Uterus (tissue), 3 donors: ENCODE measurements at regions not wholly inside any gene's neighbourhood (a gene's known extent, or its start where the extent isn't known, plus 50 kb on each side); places are given as distances from the start of the nearest gene placed in this dataset.

Experiments
- DNase-seq, 2 donors: peaks; one replicate each; pipeline ENCODE4 v3.0.0-alpha.2; 2019 to 2020
- H3K27ac ChIP-seq, 2 donors: fragments of 200-600 bp; sonication (generic); 1 replicate in 1 of 2; 2 replicates in 1 of 2; pipeline ENCODE4 v1.5.1; 2016 to 2018
- H3K27me3 ChIP-seq, 2 donors: fragments of 200-600 bp; sonication (generic); one replicate each; pipeline ENCODE4 v1.5.1; 2018 to 2019; ENCODE audit warnings: control low read depth in 1 of 2
- H3K36me3 ChIP-seq, 2 donors: fragments of 200-600 bp; sonication (generic); one replicate each; pipeline ENCODE4 v1.5.1; 2019; ENCODE audit warnings: control low read depth in 1 of 2
- H3K4me1 ChIP-seq, 2 donors: fragments of 200-600 bp; sonication (generic); one replicate each; pipeline ENCODE4 v1.5.1; 2018 to 2019; ENCODE audit warnings: control low read depth in 1 of 2
- H3K4me3 ChIP-seq, 2 donors: fragments of 200-600 bp; sonication (generic); 1 replicate in 1 of 2; 2 replicates in 1 of 2; pipeline ENCODE4 v1.5.1; 2018 to 2019; ENCODE audit warnings: mild to moderate bottlenecking in 1 of 2
- H3K9me3 ChIP-seq, 2 donors: fragments of 200-600 bp; sonication (generic); one replicate each; pipeline ENCODE4 v1.5.1; 2019; ENCODE audit warnings: control low read depth in 1 of 2
- POLR2A ChIP-seq, 2 donors: fragments of 450-650 bp; IDR thresholded peaks; one replicate each; pipeline ENCODE4 v1.6.1; 2016; ENCODE audit warnings: antibody characterized with exemption in 2 of 2, mild to moderate bottlenecking in 1 of 2, moderate library complexity in 1 of 2
- intact Hi-C: fragments of 100-400 bp; cut with DNase I; formaldehyde crosslinking; loops from one replicate; pipeline ENCODE4 v1.15.1; 2023; ENCODE audit warnings: low total_unique reads
- TF ChIP-seq, protein P1 (sequence below), 4 experiments: fragments of 200-600 bp in 2 of 4; fragments of 450-650 bp in 2 of 4; sonication (generic) in 2 of 4; IDR thresholded peaks; one replicate each; pipeline ENCODE4 v1.5.1; 2016 to 2019; ENCODE audit warnings: antibody characterized with exemption in 4 of 4, mild to moderate bottlenecking in 2 of 4, moderate library complexity in 1 of 4
- donor health status: DM: yes; HTN: yes; CAD: no.

DNA sequence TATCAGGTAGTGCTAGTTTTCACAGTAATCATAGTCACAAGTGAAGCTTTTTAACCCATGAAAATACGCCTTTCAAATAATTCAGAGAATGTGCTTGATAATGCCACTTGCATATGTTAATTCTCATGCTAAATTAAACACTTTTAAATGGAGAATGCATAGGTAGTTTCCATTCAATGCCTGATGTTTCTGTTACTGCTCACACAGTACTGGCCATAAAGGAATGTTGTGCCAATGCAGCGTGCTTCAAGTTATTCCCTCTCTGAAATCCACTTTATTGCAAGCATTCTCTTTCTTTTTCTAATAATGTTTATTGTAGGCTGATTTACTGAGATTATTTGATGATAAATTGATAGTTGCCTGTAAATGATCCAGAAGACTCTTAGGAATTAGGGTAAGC is 513.0 kb upstream of the KLF12 start:
- intact Hi-C loops = no loop called here
- DNase-seq = no peak
- no peaks in the 10 kb centered on the region for H3K9me3 ChIP-seq
- no peaks in the 10 kb centered on the region for H3K36me3 ChIP-seq
- no peak overlapping the region for H3K27ac ChIP-seq
- TF ChIP-seq POLR2A (IDR thresholded peaks at IDR 0.05) = no peak
- no peaks in the 10 kb centered on the region for H3K4me1 ChIP-seq
- H3K27me3 ChIP-seq = no peaks in the 10 kb centered on the region
- no peak overlapping the region for H3K4me3 ChIP-seq

DNA sequence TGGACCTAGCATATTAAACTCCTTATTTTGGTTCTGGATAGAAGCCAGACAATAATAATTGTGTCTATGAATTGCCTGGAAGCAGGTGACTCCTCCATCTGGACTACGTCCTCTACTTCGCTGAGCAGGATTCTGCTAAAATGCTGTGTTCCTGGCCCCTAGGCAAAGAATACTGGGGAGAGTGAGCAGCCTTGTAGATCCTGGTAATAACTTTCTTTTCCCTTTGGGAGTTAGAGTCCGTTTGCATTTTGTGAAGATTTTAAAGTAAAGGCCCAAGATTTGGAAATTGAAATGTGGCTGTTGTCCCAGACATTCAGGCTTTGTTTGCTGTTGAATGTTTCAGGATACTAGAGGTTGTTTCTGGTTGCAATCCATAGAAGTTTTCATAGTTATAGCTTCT is 511.9 kb upstream of the KLF12 start:
- no peaks in the 10 kb centered on the region for H3K27me3 ChIP-seq
- no peak for DNase-seq

DNA sequence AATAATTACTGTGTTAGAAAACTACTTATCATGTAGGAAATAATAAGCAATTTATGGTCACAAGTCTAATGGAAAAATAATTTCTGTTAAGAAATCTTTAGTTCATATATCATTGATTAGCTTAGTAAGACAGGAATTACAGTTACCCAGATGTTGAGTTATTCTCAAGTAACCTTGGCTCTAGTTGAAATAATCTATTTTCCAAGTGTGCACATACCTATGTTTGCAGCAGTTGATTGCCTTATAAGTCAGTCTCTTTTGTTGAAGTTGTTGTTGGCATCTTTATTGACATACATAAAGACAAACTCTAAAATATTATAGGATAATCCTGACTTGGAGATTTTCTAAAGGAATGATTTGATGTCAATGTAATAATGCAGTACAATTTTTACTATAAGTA is 511.4 kb upstream of the KLF12 start:
- H3K27me3 ChIP-seq = no peaks in the 10 kb centered on the region
- TF ChIP-seq, protein P1, sequence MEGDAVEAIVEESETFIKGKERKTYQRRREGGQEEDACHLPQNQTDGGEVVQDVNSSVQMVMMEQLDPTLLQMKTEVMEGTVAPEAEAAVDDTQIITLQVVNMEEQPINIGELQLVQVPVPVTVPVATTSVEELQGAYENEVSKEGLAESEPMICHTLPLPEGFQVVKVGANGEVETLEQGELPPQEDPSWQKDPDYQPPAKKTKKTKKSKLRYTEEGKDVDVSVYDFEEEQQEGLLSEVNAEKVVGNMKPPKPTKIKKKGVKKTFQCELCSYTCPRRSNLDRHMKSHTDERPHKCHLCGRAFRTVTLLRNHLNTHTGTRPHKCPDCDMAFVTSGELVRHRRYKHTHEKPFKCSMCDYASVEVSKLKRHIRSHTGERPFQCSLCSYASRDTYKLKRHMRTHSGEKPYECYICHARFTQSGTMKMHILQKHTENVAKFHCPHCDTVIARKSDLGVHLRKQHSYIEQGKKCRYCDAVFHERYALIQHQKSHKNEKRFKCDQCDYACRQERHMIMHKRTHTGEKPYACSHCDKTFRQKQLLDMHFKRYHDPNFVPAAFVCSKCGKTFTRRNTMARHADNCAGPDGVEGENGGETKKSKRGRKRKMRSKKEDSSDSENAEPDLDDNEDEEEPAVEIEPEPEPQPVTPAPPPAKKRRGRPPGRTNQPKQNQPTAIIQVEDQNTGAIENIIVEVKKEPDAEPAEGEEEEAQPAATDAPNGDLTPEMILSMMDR (IDR thresholded peaks at IDR 0.05) = no peak
- no peak for TF ChIP-seq POLR2A (IDR thresholded peaks at IDR 0.05)
- H3K27ac ChIP-seq = no peak overlapping the region
- no peak for DNase-seq
- intact Hi-C loops = no loop called here
- no peaks in the 10 kb centered on the region for H3K9me3 ChIP-seq
- H3K36me3 ChIP-seq = no peaks in the 10 kb centered on the region
- H3K4me3 ChIP-seq = no peak overlapping the region
- H3K4me1 ChIP-seq = no peaks in the 10 kb centered on the region

More for the DNA sequence above, 511.9 kb upstream of the KLF12 start:
- TF ChIP-seq POLR2A (IDR thresholded peaks at IDR 0.05) = no peak
- TF ChIP-seq, protein P1 (IDR thresholded peaks at IDR 0.05) = no peak
- Histone ChIP-seq H3K36me3 (no peaks in the 10 kb centered on the region), H3K4me1 (no peaks in the 10 kb centered on the region), H3K9me3 (no peaks in the 10 kb centered on the region), H3K4me3 (no peak overlapping the region), H3K27ac (no peak overlapping the region)
- intact Hi-C loops = no loop called here

DNA sequence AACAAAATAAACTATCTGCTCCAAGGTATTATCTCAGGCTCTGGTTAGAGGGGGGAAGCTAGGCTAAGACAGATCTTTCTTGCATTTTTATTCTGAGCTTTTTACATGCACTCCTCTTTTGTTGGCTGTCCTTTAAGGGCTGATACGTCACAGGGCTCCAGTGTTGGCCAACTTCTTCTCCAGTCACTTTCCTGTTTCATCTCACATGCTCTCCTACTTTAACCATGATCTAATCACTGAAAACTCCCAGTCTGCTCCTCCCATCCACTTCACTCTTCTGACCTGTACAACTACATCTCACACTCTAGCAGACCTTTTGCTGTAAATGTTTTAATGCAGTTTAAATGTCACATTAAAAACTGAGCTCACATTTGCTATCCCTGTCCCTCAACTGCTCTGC is 510.0 kb upstream of the KLF12 start:
- H3K4me1 ChIP-seq = no peaks in the 10 kb centered on the region
- TF ChIP-seq, protein P1 (IDR thresholded peaks at IDR 0.05) = no peak
- no peak for TF ChIP-seq POLR2A (IDR thresholded peaks at IDR 0.05)
- no peaks in the 10 kb centered on the region for H3K36me3 ChIP-seq
- DNase-seq = no peak
- intact Hi-C loops = no loop called here
- no peak overlapping the region for H3K27ac ChIP-seq
- no peaks in the 10 kb centered on the region for H3K9me3 ChIP-seq
- H3K4me3 ChIP-seq = no peak overlapping the region
- H3K27me3 ChIP-seq = no peaks in the 10 kb centered on the region

DNA sequence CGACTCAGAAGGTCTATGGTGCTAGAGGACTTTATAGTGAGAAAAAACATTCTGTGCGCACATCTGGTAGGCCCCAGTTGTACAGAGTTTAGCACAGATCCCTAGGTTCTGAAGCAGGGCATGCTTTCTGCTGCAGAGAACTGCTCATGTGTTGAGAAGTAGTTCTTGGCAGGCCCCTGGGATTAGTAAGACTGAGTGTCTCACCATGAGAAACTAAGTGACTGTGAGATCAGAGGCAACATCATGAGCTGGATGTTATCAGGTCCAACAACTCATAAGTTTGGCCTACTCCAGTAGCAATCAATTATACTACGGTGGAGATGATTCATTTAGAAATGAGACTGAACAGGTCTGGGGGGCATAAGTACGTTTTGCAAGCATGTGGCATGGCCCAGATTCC is 507.4 kb upstream of the KLF12 start:
- no peak for TF ChIP-seq POLR2A (IDR thresholded peaks at IDR 0.05)
- TF ChIP-seq, protein P1 (IDR thresholded peaks at IDR 0.05) = no peak
- no peak for DNase-seq
- intact Hi-C loops = no loop called here
- no peaks in the 10 kb centered on the region for H3K4me1 ChIP-seq
- H3K27ac ChIP-seq = no peak overlapping the region
- H3K36me3 ChIP-seq = no peaks in the 10 kb centered on the region
- no peaks in the 10 kb centered on the region for H3K27me3 ChIP-seq
- H3K4me3 ChIP-seq = no peak overlapping the region
- H3K9me3 ChIP-seq = no peaks in the 10 kb centered on the region

DNA sequence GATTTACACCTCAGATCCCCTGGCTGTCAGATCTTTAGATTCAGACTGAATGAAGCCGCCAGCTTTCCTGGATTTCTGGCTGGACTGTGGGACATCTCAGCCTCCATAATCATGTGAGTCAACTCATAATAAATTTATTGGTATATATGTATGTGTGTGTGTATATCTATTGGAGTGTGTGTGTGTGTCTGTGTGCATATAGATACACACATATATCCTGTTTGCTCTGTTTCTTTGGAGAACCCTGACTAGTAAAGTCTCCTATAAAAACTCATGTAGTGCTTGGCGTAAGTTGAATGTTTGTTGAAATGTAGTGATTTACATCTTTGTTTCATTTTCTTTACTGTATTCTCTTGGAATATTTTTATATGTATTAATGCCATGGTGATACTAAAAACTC is 499.5 kb upstream of the KLF12 start:
- no peak overlapping the region for H3K4me3 ChIP-seq
- DNase-seq = no peak
- H3K36me3 ChIP-seq = no peaks in the 10 kb centered on the region
- no peaks in the 10 kb centered on the region for H3K4me1 ChIP-seq
- H3K9me3 ChIP-seq = no peaks in the 10 kb centered on the region
- TF ChIP-seq, protein P1 (IDR thresholded peaks at IDR 0.05) = no peak
- TF ChIP-seq POLR2A (IDR thresholded peaks at IDR 0.05) = no peak
- intact Hi-C loops = no loop called here
- no peak overlapping the region for H3K27ac ChIP-seq
- H3K27me3 ChIP-seq = no peaks in the 10 kb centered on the region
